ENCODE measurements at regions not wholly inside any gene's neighbourhood (a gene's known extent, or its start where the extent isn't known, plus 50 kb on each side); places are given as distances from the start of the nearest gene placed in this dataset.

- DNase-seq, result no peak
- TF ChIP-seq EP300 (IDR thresholded peaks at IDR 0.05; ENCODE audit: low read depth), result no peak
- TF ChIP-seq CTCF (IDR thresholded peaks at IDR 0.05), result no peak
- TF ChIP-seq POLR2AphosphoS5 (IDR thresholded peaks at IDR 0.05), result no peak
- TF ChIP-seq POLR2A (IDR thresholded peaks at IDR 0.05), result no peak
- H3K36me3 ChIP-seq, result no peaks in the 10 kb centered on the region
- peaks cover 8 to 39% (median 22%) of the 10 kb centered on the region in 4 donors for H3K4me1 ChIP-seq
- 88 to 94% methylated on average over 5 of the region's 5 CpGs for WGBS, 2 donors (ENCODE audit: low coverage in 1 of 2)
- no peaks in the 10 kb centered on the region for H3K9me3 ChIP-seq
- H3K4me3 ChIP-seq, result no peak overlapping the region
- peak overlapping the region; percentile 15 to 92 (median 54) for H3K27ac ChIP-seq
- intact Hi-C loops (cut with DNase I; ENCODE audit: low total_unique reads), result loop anchor here (10.0 kb wide), 1 partner anchor 75 kb away; no protein-coding TSS in a partner anchor
- in situ Hi-C loops (cut with MboI; ENCODE audit: low pct_ligation_motif_present in 1 of 4, low pct_unique_long_range_greater_than_20kb in 1 of 4, low sequenced_read_pairs in 3 of 4), result no loop called here
- no peaks in the 10 kb centered on the region for H3K27me3 ChIP-seq
These were observed 174.6 kb upstream of the SVIL start for GRCh38 chr10:29809383-29809782.

- H3K9me3 ChIP-seq, result no peaks in the 10 kb centered on the region
- no peak for DNase-seq
- in situ Hi-C loops (cut with MboI; ENCODE audit: low pct_ligation_motif_present in 1 of 4, low pct_unique_long_range_greater_than_20kb in 1 of 4, low sequenced_read_pairs in 3 of 4) (no loop called here), intact Hi-C loops (cut with DNase I; ENCODE audit: low total_unique reads) (loop anchor here (10.0 kb wide), 1 partner anchor 72 kb away; no protein-coding TSS in a partner anchor)
- H3K36me3 ChIP-seq, result no peaks in the 10 kb centered on the region
- peaks cover 13 to 45% (median 33%) of the 10 kb centered on the region in 4 donors for H3K4me1 ChIP-seq
- TF ChIP-seq POLR2A (IDR thresholded peaks at IDR 0.05), result no peak
- no peak for TF ChIP-seq POLR2AphosphoS5 (IDR thresholded peaks at IDR 0.05)
- TF ChIP-seq EP300 (IDR thresholded peaks at IDR 0.05; ENCODE audit: low read depth), result no peak
- no peak for TF ChIP-seq CTCF (IDR thresholded peaks at IDR 0.05)
- peak overlapping the region in 3 of 4 donors; percentile 5 to 92 (median 87) for H3K27ac ChIP-seq
- H3K27me3 ChIP-seq, result no peaks in the 10 kb centered on the region
- no peak overlapping the region for H3K4me3 ChIP-seq
- WGBS, 2 donors (ENCODE audit: low coverage in 1 of 2), result 60 to 61% methylated on average over 2 of the region's 2 CpGs
These were observed 172.5 kb upstream of the SVIL start for GRCh38 chr10:29807163-29807806.

GRCh38 chr10:29806350-29806788, 171.6 kb upstream of the SVIL start:
- H3K9me3 ChIP-seq, result no peaks in the 10 kb centered on the region
- no peak for DNase-seq
- peak overlapping the region; percentile 70 to 87 (median 72) for H3K27ac ChIP-seq
- peaks cover 12 to 38% (median 28%) of the 10 kb centered on the region in 4 donors for H3K4me1 ChIP-seq
- H3K27me3 ChIP-seq, result no peaks in the 10 kb centered on the region
- no peak overlapping the region for H3K4me3 ChIP-seq
- intact Hi-C loops (cut with DNase I; ENCODE audit: low total_unique reads) (loop anchor here (10.0 kb wide), 1 partner anchor 72 kb away; no protein-coding TSS in a partner anchor), in situ Hi-C loops (cut with MboI; ENCODE audit: low pct_ligation_motif_present in 1 of 4, low pct_unique_long_range_greater_than_20kb in 1 of 4, low sequenced_read_pairs in 3 of 4) (no loop called here)
- no peak for TF ChIP-seq POLR2AphosphoS5 (IDR thresholded peaks at IDR 0.05)
- no peak for TF ChIP-seq POLR2A (IDR thresholded peaks at IDR 0.05)
- no peaks in the 10 kb centered on the region for H3K36me3 ChIP-seq
- WGBS, 2 donors (ENCODE audit: low coverage in 1 of 2), result 13 to 35% methylated on average over 1 to 2 of the region's 2 CpGs

- Histone ChIP-seq H3K27me3 (no peaks in the 10 kb centered on the region), H3K36me3 (no peaks in the 10 kb centered on the region), H3K4me3 (no peak overlapping the region), H3K27ac (peak overlapping the region; percentile 70 to 87 (median 72)), H3K9me3 (no peaks in the 10 kb centered on the region), H3K4me1 (peaks cover 12 to 31% (median 21%) of the 10 kb centered on the region in 4 donors)
- in situ Hi-C loops (cut with MboI; ENCODE audit: low pct_ligation_motif_present in 1 of 4, low pct_unique_long_range_greater_than_20kb in 1 of 4, low sequenced_read_pairs in 3 of 4) (no loop called here), intact Hi-C loops (cut with DNase I; ENCODE audit: low total_unique reads) (loop anchor here (10.0 kb wide), 1 partner anchor 70 kb away; no protein-coding TSS in a partner anchor)
- DNase-seq, result no peak
- TF ChIP-seq POLR2AphosphoS5 (IDR thresholded peaks at IDR 0.05) (no peak), CTCF (IDR thresholded peaks at IDR 0.05) (no peak), POLR2A (IDR thresholded peaks at IDR 0.05) (no peak), EP300 (IDR thresholded peaks at IDR 0.05; ENCODE audit: low read depth) (no peak)
- WGBS, 2 donors (ENCODE audit: low coverage in 1 of 2), result 65 to 100% methylated on average over 2 to 5 of the region's 5 CpGs
These were observed 170.5 kb upstream of the SVIL start for GRCh38 chr10:29805134-29805723.
